ENCODE measurements at regions not wholly inside any gene's neighbourhood (a gene's known extent, or its start where the extent isn't known, plus 50 kb on each side); places are given as distances from the start of the nearest gene placed in this dataset.

DNA sequence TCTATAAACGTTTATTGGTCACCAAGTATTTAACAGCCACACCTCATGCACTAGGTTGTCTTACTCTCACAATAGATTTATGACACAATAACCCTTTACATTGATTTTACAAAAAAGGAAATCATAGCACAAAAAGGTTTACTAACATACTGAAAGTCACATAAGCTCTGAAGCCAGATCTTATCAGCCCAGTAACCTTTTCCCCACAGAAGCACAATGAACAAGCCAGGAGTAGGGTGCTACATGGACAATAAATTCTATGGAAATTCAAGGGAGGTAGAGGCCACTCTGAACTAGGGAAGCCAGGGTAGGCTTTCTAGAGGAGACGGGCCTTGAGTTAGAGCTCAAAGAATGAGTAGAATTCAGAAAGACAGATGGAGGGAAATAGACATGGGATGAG is 633.5 kb upstream of the CADM1 start:
- TF ChIP-seq, protein P1, sequence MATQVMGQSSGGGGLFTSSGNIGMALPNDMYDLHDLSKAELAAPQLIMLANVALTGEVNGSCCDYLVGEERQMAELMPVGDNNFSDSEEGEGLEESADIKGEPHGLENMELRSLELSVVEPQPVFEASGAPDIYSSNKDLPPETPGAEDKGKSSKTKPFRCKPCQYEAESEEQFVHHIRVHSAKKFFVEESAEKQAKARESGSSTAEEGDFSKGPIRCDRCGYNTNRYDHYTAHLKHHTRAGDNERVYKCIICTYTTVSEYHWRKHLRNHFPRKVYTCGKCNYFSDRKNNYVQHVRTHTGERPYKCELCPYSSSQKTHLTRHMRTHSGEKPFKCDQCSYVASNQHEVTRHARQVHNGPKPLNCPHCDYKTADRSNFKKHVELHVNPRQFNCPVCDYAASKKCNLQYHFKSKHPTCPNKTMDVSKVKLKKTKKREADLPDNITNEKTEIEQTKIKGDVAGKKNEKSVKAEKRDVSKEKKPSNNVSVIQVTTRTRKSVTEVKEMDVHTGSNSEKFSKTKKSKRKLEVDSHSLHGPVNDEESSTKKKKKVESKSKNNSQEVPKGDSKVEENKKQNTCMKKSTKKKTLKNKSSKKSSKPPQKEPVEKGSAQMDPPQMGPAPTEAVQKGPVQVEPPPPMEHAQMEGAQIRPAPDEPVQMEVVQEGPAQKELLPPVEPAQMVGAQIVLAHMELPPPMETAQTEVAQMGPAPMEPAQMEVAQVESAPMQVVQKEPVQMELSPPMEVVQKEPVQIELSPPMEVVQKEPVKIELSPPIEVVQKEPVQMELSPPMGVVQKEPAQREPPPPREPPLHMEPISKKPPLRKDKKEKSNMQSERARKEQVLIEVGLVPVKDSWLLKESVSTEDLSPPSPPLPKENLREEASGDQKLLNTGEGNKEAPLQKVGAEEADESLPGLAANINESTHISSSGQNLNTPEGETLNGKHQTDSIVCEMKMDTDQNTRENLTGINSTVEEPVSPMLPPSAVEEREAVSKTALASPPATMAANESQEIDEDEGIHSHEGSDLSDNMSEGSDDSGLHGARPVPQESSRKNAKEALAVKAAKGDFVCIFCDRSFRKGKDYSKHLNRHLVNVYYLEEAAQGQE (IDR thresholded peaks at IDR 0.05) = no peak
- no peak for TF ChIP-seq RAD21 (IDR thresholded peaks at IDR 0.05)
- TF ChIP-seq, protein P2, sequence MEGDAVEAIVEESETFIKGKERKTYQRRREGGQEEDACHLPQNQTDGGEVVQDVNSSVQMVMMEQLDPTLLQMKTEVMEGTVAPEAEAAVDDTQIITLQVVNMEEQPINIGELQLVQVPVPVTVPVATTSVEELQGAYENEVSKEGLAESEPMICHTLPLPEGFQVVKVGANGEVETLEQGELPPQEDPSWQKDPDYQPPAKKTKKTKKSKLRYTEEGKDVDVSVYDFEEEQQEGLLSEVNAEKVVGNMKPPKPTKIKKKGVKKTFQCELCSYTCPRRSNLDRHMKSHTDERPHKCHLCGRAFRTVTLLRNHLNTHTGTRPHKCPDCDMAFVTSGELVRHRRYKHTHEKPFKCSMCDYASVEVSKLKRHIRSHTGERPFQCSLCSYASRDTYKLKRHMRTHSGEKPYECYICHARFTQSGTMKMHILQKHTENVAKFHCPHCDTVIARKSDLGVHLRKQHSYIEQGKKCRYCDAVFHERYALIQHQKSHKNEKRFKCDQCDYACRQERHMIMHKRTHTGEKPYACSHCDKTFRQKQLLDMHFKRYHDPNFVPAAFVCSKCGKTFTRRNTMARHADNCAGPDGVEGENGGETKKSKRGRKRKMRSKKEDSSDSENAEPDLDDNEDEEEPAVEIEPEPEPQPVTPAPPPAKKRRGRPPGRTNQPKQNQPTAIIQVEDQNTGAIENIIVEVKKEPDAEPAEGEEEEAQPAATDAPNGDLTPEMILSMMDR (IDR thresholded peaks at IDR 0.05; ENCODE audit: low read depth, low read length, missing input control) = no peak
- TF ChIP-seq JUND (IDR thresholded peaks at IDR 0.05) = no peak
